LNCaP clone FGC (cell line): ENCODE measurements at regions not wholly inside any gene's neighbourhood (a gene's known extent, or its start where the extent isn't known, plus 50 kb on each side); places are given as distances from the start of the nearest gene placed in this dataset.

Experiments used
- DNase-seq: peaks from one replicate; pipeline ENCODE4 v3.0.0-alpha.2; 2011; ENCODE audit warnings: low read depth
- H3K4me3 ChIP-seq: 2 replicates; pipeline ENCODE4 v1.5.1; 2011; ENCODE audit warnings: mild to moderate bottlenecking, low read depth, low read length, control low read depth
- TF ChIP-seq, protein P1 (sequence below): IDR thresholded peaks from 2 replicates; pipeline ENCODE4 v1.5.1; 2012; ENCODE audit warnings: mild to moderate bottlenecking; ENCODE audit not compliant: control insufficient read depth, insufficient read depth; ENCODE audit errors: extremely low read depth

DNA sequence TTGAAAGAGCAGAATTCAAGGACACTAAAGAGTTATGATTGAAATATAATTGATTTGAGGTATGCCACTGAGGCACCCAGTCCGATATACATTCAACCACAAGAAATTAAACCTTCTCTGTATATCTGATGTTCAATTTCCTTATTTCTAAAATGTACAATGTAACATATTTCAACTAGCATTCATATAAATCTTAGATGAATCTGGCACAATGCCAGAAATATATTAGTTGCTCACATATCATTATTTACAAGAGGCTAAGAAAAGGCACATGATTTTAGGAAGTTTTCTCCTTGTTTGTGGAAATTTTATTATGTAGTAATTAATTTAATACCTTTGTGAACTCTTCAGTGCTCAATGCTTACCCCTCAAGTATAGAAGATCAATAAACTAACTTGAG lies 532.3 kb downstream of the KCNA4 start:
- H3K4me3 ChIP-seq: no peak overlapping the region
- no peak for DNase-seq
- TF ChIP-seq, protein P1, sequence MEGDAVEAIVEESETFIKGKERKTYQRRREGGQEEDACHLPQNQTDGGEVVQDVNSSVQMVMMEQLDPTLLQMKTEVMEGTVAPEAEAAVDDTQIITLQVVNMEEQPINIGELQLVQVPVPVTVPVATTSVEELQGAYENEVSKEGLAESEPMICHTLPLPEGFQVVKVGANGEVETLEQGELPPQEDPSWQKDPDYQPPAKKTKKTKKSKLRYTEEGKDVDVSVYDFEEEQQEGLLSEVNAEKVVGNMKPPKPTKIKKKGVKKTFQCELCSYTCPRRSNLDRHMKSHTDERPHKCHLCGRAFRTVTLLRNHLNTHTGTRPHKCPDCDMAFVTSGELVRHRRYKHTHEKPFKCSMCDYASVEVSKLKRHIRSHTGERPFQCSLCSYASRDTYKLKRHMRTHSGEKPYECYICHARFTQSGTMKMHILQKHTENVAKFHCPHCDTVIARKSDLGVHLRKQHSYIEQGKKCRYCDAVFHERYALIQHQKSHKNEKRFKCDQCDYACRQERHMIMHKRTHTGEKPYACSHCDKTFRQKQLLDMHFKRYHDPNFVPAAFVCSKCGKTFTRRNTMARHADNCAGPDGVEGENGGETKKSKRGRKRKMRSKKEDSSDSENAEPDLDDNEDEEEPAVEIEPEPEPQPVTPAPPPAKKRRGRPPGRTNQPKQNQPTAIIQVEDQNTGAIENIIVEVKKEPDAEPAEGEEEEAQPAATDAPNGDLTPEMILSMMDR: no peak

DNA sequence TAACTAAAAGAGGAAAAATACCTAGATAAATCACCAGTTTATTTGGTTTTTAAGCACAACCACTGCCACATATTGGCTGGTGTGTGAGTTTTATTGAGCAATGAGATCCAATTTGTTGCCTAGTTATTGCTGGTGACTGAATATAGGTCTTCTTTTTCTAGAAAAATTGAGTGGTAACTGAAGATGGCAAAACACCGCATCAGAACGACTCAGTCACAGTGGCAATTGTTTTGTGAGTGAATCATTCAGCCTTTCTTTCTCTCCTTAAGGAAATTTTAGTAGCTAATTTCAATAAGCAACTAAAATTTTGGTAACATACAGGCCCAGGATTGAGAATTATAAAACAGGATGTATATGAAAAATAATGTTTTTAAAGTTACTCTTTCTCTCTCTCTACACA lies 533.0 kb downstream of the KCNA4 start:
- TF ChIP-seq, protein P1: no peak
- DNase-seq: no peak
- H3K4me3 ChIP-seq: no peak overlapping the region

DNA sequence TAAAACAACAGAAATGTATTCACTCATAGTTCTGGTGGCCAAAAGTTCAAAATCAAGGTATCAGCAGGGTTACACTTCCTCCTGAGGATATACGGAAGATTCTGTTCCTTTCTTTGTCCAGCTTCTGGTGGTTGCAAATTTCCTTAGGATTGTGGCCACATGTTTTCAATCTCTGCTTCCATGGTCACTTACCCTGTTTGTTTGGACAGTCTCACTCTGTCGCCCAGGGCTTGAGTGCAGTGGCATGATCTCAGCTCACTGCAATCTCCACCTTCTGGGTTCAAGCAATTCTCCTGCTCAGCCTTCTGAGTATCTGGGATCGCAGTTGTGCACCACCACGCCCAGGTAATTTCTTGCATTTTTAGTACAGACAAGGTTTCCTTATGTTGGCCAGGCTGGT lies 534.3 kb downstream of the KCNA4 start:
- TF ChIP-seq, protein P1: no peak
- no peak for DNase-seq
- H3K4me3 ChIP-seq: no peak overlapping the region

DNA sequence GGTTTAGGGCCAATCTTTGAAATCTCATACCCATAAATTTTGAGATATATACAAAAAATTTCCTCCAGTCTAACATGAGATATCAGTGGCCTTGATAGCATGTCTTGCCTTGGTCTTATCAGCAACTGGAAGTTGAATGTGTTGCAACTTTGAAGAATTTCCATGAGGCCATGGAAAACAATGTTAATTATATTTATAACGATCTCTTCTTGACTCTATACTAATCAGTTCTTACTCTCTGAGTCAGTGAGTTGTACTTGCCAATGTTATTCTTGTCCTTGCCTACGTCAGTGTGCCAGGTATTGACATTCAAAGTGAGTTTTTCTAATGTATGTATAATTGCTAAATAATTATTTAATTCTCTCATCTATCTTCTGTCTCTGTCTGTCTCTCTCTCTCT lies 535.1 kb downstream of the KCNA4 start:
- TF ChIP-seq, protein P1: no peak
- DNase-seq: no peak
- H3K4me3 ChIP-seq: no peak overlapping the region

DNA sequence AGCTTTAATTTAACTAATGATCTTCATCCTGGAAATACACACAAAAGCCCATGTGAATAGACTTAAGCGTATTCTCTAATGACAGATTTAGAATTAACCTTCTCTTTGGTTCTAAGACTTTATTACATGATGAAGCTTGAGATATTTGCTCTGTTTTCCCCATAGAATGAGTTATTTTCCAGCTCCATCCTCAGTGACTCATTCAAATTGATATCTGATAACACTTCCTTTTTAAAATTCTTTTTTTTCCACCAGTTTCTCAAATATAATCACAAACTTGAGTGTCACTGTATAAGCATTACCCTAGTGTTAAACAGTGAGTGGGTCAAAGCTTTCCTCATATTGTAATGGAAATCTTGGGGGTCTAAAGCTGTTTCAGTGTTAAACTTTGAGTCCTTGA lies 535.8 kb downstream of the KCNA4 start:
- no peak overlapping the region for H3K4me3 ChIP-seq
- DNase-seq: no peak
- TF ChIP-seq, protein P1: no peak

DNA sequence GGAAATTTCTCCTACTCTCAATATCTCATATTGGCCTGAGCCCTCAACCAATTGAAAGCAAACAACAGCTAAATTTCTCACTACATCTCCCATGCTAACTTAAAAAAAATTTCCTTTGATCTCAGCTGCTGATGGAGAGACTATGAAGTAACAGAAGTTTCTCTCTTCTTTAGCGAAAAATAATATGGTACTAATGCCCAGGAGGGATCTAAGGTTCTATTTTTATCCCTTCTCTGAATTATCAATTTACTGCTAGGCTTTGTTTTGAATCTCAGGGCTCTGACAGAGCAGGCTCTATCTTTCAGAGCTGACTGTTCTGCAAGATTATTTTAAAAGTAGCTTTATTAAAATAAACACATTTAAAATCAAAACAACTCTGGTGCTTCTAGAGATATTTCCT lies 558.6 kb downstream of the KCNA4 start:
- TF ChIP-seq, protein P1: no peak
- H3K4me3 ChIP-seq: no peak overlapping the region
- no peak for DNase-seq

DNA sequence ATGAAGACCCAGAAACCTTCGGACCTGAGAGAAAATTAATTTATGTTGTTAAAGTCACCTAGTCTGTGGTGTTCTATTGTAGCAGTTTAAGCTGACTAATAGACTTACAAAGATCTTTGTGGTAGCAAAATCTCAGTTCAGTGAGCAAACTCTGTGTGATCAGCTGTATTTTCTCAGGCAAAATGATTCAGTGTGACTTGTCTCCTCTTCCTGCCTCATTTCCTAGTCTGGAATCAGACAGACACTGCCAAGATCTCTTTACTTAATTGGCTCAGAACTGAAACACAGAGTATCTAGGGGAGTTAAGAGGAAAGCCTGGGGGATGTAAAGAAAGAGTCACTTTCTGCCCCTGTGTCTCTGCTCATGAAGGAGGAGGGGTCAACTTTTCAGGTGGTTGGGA lies 564.7 kb downstream of the KCNA4 start:
- no peak for DNase-seq
- TF ChIP-seq, protein P1: no peak
- no peak overlapping the region for H3K4me3 ChIP-seq
